ENCODE measurements at regions not wholly inside any gene's neighbourhood (a gene's known extent, or its start where the extent isn't known, plus 50 kb on each side); places are given as distances from the start of the nearest gene placed in this dataset.

- no peak for TF ChIP-seq CTCF (IDR thresholded peaks at IDR 0.05)
- H3K9me3 Mint-ChIP-seq (ENCODE audit: unreplicated experiment) = no peaks in the 10 kb centered on the region
- no peaks in the 10 kb centered on the region for H3K27me3 Mint-ChIP-seq (ENCODE audit: unreplicated experiment)
- peaks cover 74% of the 10 kb centered on the region for H3K4me1 Mint-ChIP-seq (ENCODE audit: unreplicated experiment)
- H3K27ac Mint-ChIP-seq (ENCODE audit: unreplicated experiment) = peak overlapping the region; percentile 81
- peaks cover 22% of the 10 kb centered on the region for H3K36me3 Mint-ChIP-seq (ENCODE audit: unreplicated experiment)
- H3K4me3 Mint-ChIP-seq (ENCODE audit: unreplicated experiment) = peak overlapping the region; percentile 7
- no peak for DNase-seq (ENCODE audit: extremely low spot score, unreplicated experiment)
Measured at GRCh38 chr11:8838248-8838647, 72.7 kb upstream of the AKIP1 start.

- H3K36me3 Mint-ChIP-seq (ENCODE audit: unreplicated experiment) = peaks cover 22% of the 10 kb centered on the region
- peaks cover 68% of the 10 kb centered on the region for H3K4me1 Mint-ChIP-seq (ENCODE audit: unreplicated experiment)
- no peaks in the 10 kb centered on the region for H3K27me3 Mint-ChIP-seq (ENCODE audit: unreplicated experiment)
- no peak overlapping the region for H3K4me3 Mint-ChIP-seq (ENCODE audit: unreplicated experiment)
- no peak for DNase-seq (ENCODE audit: extremely low spot score, unreplicated experiment)
- no peak for TF ChIP-seq CTCF (IDR thresholded peaks at IDR 0.05)
- no peaks in the 10 kb centered on the region for H3K9me3 Mint-ChIP-seq (ENCODE audit: unreplicated experiment)
- H3K27ac Mint-ChIP-seq (ENCODE audit: unreplicated experiment) = peak overlapping the region; percentile 81
Measured at GRCh38 chr11:8839306-8839956, 71.6 kb upstream of the AKIP1 start.

GRCh38 chr11:8839957-8840945, 70.7 kb upstream of the AKIP1 start:
- peaks cover 20% of the 10 kb centered on the region for H3K36me3 Mint-ChIP-seq (ENCODE audit: unreplicated experiment)
- H3K4me1 Mint-ChIP-seq (ENCODE audit: unreplicated experiment) = peaks cover 66% of the 10 kb centered on the region
- H3K4me3 Mint-ChIP-seq (ENCODE audit: unreplicated experiment) = no peak overlapping the region
- DNase-seq (ENCODE audit: extremely low spot score, unreplicated experiment) = no peak
- no peaks in the 10 kb centered on the region for H3K9me3 Mint-ChIP-seq (ENCODE audit: unreplicated experiment)
- no peak for TF ChIP-seq CTCF (IDR thresholded peaks at IDR 0.05)
- no peaks in the 10 kb centered on the region for H3K27me3 Mint-ChIP-seq (ENCODE audit: unreplicated experiment)
- peak overlapping the region; percentile 81 for H3K27ac Mint-ChIP-seq (ENCODE audit: unreplicated experiment)

GRCh38 chr11:8841899-8842298, 69.1 kb upstream of the AKIP1 start:
- Mint-ChIP-seq H3K27me3 (ENCODE audit: unreplicated experiment) (no peaks in the 10 kb centered on the region), H3K4me1 (ENCODE audit: unreplicated experiment) (peaks cover 54% of the 10 kb centered on the region), H3K9me3 (ENCODE audit: unreplicated experiment) (no peaks in the 10 kb centered on the region), H3K4me3 (ENCODE audit: unreplicated experiment) (no peak overlapping the region), H3K36me3 (ENCODE audit: unreplicated experiment) (peaks cover 12% of the 10 kb centered on the region), H3K27ac (ENCODE audit: unreplicated experiment) (peak overlapping the region; percentile 15)
- DNase-seq (ENCODE audit: extremely low spot score, unreplicated experiment) = no peak
- no peak for TF ChIP-seq CTCF (IDR thresholded peaks at IDR 0.05)

- Mint-ChIP-seq H3K4me3 (ENCODE audit: unreplicated experiment) (no peak overlapping the region), H3K36me3 (ENCODE audit: unreplicated experiment) (peaks cover 7% of the 10 kb centered on the region), H3K4me1 (ENCODE audit: unreplicated experiment) (peaks cover 53% of the 10 kb centered on the region), H3K27ac (ENCODE audit: unreplicated experiment) (no peak overlapping the region), H3K27me3 (ENCODE audit: unreplicated experiment) (no peaks in the 10 kb centered on the region), H3K9me3 (ENCODE audit: unreplicated experiment) (no peaks in the 10 kb centered on the region)
- TF ChIP-seq CTCF (IDR thresholded peaks at IDR 0.05) = no peak
- no peak for DNase-seq (ENCODE audit: extremely low spot score, unreplicated experiment)
Measured at GRCh38 chr11:8858808-8859207, 52.2 kb upstream of the AKIP1 start.

Measured in osteocyte (in vitro differentiated cells).